Activated CD4-positive, alpha-beta T cell treated with anti-CD3 and anti-CD28 coated beads, Interleukin-2, amount 50 U/mL, for 16 hours (primary cell): ENCODE measurements at regions not wholly inside any gene's neighbourhood (a gene's known extent, or its start where the extent isn't known, plus 50 kb on each side); places are given as distances from the start of the nearest gene placed in this dataset.

Source experiments
- DNase-seq: peaks from one replicate; pipeline ENCODE4 v3.0.0-alpha.2; 2020

GRCh38 chr9:99555792-99556191, 265.9 kb upstream of the NR4A3 start:
- no peak for DNase-seq

- no peak for DNase-seq
Observed at GRCh38 chr9:99556998-99557397, 264.7 kb upstream of the NR4A3 start.

- no peak for DNase-seq
Observed at GRCh38 chr9:99557816-99558215, 263.9 kb upstream of the NR4A3 start.

- no peak for DNase-seq
Observed at GRCh38 chr9:99559776-99560175, 261.9 kb upstream of the NR4A3 start.

- no peak for DNase-seq
Observed at GRCh38 chr9:99560561-99560960, 261.1 kb upstream of the NR4A3 start.

GRCh38 chr9:99561509-99561917, 260.2 kb upstream of the NR4A3 start:
- no peak for DNase-seq

GRCh38 chr9:99561961-99562565, 259.6 kb upstream of the NR4A3 start:
- no peak for DNase-seq

GRCh38 chr9:99563364-99563763, 258.3 kb upstream of the NR4A3 start:
- DNase-seq, result no peak

GRCh38 chr9:99565203-99565602, 256.5 kb upstream of the NR4A3 start:
- no peak for DNase-seq

GRCh38 chr9:99567436-99567835, 254.2 kb upstream of the NR4A3 start:
- DNase-seq, result no peak

- no peak for DNase-seq
Observed at GRCh38 chr9:99569840-99570239, 251.8 kb upstream of the NR4A3 start.

GRCh38 chr9:99572567-99572966, 249.1 kb upstream of the NR4A3 start:
- DNase-seq, result no peak

GRCh38 chr9:99573085-99573484, 248.6 kb upstream of the NR4A3 start:
- no peak for DNase-seq

GRCh38 chr9:99573886-99574285, 247.8 kb upstream of the NR4A3 start:
- DNase-seq, result no peak

GRCh38 chr9:99576002-99576401, 245.7 kb upstream of the NR4A3 start:
- DNase-seq, result no peak

GRCh38 chr9:99576876-99577275, 244.8 kb upstream of the NR4A3 start:
- no peak for DNase-seq

GRCh38 chr9:99577351-99577750, 244.3 kb upstream of the NR4A3 start:
- DNase-seq, result no peak

GRCh38 chr9:99578666-99579065, 243.0 kb upstream of the NR4A3 start:
- DNase-seq, result no peak

GRCh38 chr9:99579964-99580363, 241.7 kb upstream of the NR4A3 start:
- DNase-seq, result no peak

- DNase-seq, result no peak
Observed at GRCh38 chr9:99582814-99583213, 238.9 kb upstream of the NR4A3 start.

- DNase-seq, result no peak
Observed at GRCh38 chr9:99588299-99588698, 233.4 kb upstream of the NR4A3 start.

GRCh38 chr9:99588747-99589146, 232.9 kb upstream of the NR4A3 start:
- no peak for DNase-seq

GRCh38 chr9:99590410-99590809, 231.3 kb upstream of the NR4A3 start:
- DNase-seq, result no peak

- DNase-seq, result no peak
Observed at GRCh38 chr9:99590840-99591239, 230.8 kb upstream of the NR4A3 start.

- DNase-seq, result no peak
Observed at GRCh38 chr9:99591770-99592169, 229.9 kb upstream of the NR4A3 start.
